Fibroblast of mammary gland (primary cell): ENCODE measurements at regions not wholly inside any gene's neighbourhood (a gene's known extent, or its start where the extent isn't known, plus 50 kb on each side); places are given as distances from the start of the nearest gene placed in this dataset.

Experiments
- DNase-seq: peaks from one replicate; pipeline ENCODE4 v3.0.0-alpha.2; 2010; ENCODE audit warnings: low read depth
- H3K4me3 ChIP-seq: 2 replicates; pipeline ENCODE4 v1.5.1; 2011; ENCODE audit warnings: low read depth, mild to moderate bottlenecking, low read length, moderate library complexity; ENCODE audit not compliant: control insufficient read depth
- TF ChIP-seq, protein P1 (sequence below): conservative IDR thresholded peaks from 2 replicates; pipeline ENCODE4 v1.5.1; 2011; ENCODE audit warnings: low read depth, low read length, inconsistent platforms; ENCODE audit not compliant: control insufficient read depth, insufficient read depth

DNA sequence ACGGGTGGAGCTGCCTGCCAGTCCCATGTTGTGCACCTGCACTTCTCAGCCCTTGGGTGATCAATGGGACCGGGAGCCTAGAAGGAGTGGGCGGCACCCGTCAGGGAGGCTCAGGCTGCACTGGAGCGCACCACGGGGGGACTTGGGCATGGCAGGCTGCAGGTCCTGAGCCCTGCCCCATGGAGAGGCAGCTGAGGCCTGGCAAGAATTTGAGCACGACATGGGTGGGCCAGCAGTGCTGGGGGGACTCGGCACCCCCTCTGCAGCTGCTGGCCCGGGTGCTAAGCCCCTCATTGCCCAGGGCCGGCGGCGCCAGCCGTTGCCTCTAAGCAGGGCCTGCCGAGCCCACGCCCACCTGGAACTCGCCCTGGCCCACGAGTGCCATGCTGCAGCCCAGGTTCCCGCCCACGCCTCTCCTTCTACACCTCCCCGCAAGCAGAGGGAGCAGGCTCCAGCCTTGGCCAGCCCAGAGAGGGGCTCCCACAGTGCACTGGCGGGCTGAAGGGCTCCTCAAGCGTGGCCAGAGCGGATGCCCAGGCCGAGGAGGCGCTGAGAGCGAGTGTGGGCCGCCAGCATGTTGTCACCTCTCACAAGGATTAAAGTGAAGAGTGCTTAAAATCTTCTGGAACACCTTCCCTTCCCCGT lies 372.0 kb downstream of the ETS1 start:
- no peak overlapping the region for H3K4me3 ChIP-seq
- no peak for DNase-seq
- TF ChIP-seq, protein P1, sequence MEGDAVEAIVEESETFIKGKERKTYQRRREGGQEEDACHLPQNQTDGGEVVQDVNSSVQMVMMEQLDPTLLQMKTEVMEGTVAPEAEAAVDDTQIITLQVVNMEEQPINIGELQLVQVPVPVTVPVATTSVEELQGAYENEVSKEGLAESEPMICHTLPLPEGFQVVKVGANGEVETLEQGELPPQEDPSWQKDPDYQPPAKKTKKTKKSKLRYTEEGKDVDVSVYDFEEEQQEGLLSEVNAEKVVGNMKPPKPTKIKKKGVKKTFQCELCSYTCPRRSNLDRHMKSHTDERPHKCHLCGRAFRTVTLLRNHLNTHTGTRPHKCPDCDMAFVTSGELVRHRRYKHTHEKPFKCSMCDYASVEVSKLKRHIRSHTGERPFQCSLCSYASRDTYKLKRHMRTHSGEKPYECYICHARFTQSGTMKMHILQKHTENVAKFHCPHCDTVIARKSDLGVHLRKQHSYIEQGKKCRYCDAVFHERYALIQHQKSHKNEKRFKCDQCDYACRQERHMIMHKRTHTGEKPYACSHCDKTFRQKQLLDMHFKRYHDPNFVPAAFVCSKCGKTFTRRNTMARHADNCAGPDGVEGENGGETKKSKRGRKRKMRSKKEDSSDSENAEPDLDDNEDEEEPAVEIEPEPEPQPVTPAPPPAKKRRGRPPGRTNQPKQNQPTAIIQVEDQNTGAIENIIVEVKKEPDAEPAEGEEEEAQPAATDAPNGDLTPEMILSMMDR, result no peak

DNA sequence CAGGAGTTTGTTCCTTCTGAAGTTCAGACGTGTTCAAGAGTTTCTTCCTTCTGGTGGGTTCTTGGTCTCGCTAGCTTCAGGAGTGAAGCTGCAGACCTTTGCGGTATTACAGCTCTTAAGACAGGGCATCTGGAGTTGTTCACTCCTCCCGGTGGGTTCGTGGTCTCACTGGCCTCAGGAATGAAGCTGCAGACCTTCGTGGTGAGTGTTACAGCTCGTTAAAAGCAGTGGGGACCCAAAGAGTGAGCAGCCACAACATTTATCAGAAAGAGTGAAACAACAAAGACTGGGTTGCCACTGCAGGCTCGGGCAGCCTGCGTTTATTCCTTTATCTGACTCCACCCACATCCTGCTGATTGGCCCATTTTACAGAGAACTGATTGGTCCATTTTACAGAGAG lies 373.1 kb downstream of the ETS1 start:
- no peak overlapping the region for H3K4me3 ChIP-seq
- no peak for DNase-seq
- TF ChIP-seq, protein P1, result no peak

DNA sequence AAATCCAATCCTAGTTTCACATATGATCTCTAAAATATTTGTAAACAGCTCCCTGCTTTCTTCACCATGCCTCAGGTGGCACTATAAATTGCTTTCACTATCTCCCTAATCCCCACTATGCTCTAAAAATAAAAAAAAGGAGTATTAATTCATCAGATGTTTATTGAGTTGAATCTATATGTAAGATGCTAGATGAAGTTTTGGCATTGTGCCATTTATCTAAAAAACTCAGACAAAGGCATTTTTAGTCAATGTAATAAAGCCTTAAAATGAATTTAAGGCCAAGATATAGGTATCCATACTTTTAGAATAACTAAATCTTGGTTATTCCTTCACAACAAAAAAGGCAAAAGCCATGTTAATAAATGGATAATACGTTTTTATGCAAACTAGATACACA lies 373.9 kb downstream of the ETS1 start:
- H3K4me3 ChIP-seq, result no peak overlapping the region
- DNase-seq, result no peak
- TF ChIP-seq, protein P1, result no peak

DNA sequence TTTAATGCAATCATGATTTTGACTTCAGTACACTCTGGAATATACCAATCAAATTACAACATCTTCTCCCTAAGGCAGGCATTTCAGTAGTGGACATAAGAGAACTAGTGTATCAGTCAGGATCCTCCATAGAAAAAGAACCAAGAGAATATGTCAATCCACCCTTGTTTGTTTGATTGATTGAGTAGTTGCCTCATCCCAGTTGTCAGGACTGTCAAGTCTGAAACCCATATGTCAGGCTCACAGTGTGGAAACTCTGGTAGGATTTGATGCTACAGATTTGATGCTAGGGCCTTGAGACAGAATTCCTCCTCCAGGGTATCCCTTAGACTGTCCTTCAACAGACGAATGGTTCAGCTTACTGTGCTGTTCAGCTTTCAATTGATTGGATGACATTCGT lies 375.0 kb downstream of the ETS1 start:
- no peak overlapping the region for H3K4me3 ChIP-seq
- TF ChIP-seq, protein P1, result no peak
- DNase-seq, result no peak

DNA sequence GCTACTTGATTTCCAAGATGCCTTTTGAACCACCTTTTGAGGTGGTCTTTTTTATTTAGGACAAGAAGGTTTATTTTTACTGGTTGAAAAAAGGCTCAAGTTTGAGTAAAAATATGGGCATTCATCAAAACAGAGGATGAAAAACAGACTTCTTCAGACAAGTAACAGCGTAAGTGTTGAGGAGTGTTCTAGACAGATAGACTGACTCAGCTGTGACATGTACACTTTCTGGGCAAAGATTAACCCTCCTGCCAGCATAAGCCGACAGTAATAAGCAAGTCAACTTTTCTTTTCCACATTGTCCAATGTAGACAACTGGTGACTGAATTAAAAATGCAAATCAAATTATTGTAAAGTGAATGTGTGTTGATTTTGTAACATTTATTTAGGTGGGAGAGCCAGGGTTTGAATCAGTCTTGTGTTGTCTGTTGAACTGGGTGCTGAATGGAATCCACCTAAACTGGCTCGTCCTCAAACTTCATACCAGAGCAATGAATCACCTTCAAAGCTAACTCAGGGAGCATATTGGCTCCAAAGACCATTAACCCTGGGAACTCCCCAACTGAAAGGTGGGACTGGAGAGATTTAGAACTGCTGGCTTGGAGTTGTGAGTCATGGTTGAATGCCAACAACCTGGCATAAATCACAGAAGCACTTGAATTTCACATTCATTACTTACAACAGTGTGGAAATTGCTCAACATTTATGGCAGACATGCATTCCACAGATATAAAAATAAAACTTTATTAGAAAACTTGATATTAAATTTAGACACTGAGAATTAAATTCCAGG lies 377.0 kb downstream of the ETS1 start:
- TF ChIP-seq, protein P1, result no peak
- DNase-seq, result peak; percentile 98
- H3K4me3 ChIP-seq, result no peak overlapping the region

DNA sequence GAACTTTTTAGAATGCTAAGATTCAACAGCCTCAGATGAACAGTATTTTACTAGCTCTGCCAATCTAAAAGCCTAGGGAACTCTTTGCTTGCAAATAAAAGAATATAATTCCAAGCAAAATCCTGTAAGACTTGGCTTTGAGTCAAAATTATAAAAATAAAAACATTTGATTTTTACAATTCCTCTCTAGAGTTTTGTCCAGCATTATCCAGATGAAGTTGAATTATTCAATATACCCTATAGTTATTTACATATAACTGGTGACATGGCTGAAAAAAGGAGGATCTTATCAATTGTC lies 378.3 kb downstream of the ETS1 start:
- H3K4me3 ChIP-seq, result no peak overlapping the region
- TF ChIP-seq, protein P1, result no peak
- no peak for DNase-seq
